ENCODE measurements at regions not wholly inside any gene's neighbourhood (a gene's known extent, or its start where the extent isn't known, plus 50 kb on each side); places are given as distances from the start of the nearest gene placed in this dataset.

GRCh38 chr11:103808252-103808651, 228.2 kb upstream of the DDI1 start:
- TF ChIP-seq CTCF (IDR thresholded peaks at IDR 0.05; ENCODE audit: borderline replicate concordance, extremely low read depth, low read length, poor library complexity, severe bottlenecking) (no peak), EZH2 (IDR thresholded peaks at IDR 0.05; ENCODE audit: borderline replicate concordance, low read depth, low read length, severe bottlenecking) (no peak)

All from DND-41 (cell line).